ENCODE measurements at regions not wholly inside any gene's neighbourhood (a gene's known extent, or its start where the extent isn't known, plus 50 kb on each side); places are given as distances from the start of the nearest gene placed in this dataset.

GRCh38 chr13:67651908-67652465 lies 421.9 kb upstream of the PCDH9 start:
- no peak for TF ChIP-seq CTCF (IDR thresholded peaks at IDR 0.05)
- TF ChIP-seq POLR2A (IDR thresholded peaks at IDR 0.05), result no peak
